ENCODE measurements at regions not wholly inside any gene's neighbourhood (a gene's known extent, or its start where the extent isn't known, plus 50 kb on each side); places are given as distances from the start of the nearest gene placed in this dataset.

DNA sequence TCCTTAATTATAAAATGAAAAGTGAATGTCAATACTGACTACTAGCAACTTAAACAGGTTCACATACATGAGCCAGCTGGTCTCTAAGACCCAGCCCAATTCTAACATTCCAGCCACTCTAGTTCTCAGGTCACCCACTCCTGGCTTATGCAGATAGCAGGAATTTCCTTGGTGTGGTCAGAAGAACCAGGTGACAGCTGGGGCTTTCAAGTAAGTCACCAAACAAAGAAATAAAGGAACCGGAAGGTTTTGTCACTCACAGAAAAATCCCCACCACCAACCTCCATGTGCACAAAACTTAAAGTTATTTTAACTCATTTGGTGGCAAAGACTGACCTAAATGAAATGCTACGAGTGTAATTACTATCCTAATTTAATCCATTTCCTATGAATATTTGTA, 129.6 kb upstream of the CDKN3 start:
- Histone ChIP-seq H3K27me3 (no peaks in the 10 kb centered on the region), H3K27ac (no peak overlapping the region), H3K36me3 (replicated peaks; ENCODE audit: insufficient read depth, low read depth) (no peaks in the 10 kb centered on the region), H3K9me2 (replicated peaks; ENCODE audit: insufficient read depth) (no peaks in the 10 kb centered on the region), H3K4me1 (ENCODE audit: insufficient read depth) (no peaks in the 10 kb centered on the region), H3K4me2 (no peak overlapping the region), H3K4me3 (no peak overlapping the region), H4K20me1 (ENCODE audit: insufficient read depth, poor library complexity, severe bottlenecking) (no peaks in the 10 kb centered on the region), H2AFZ (no peak overlapping the region), H3K79me2 (no peaks in the 10 kb centered on the region), H3K9me3 (ENCODE audit: low read depth) (no peaks in the 10 kb centered on the region)
- TF ChIP-seq EZH2phosphoT487 (IDR thresholded peaks at IDR 0.05; ENCODE audit: low read depth, severe bottlenecking, unreplicated experiment) (no peak), EZH2 (IDR thresholded peaks at IDR 0.05; ENCODE audit: borderline replicate concordance) (no peak), CTCF (IDR thresholded peaks at IDR 0.05; ENCODE audit: poor library complexity) (no peak)
- WGBS (ENCODE audit: low lambda C conversion rate, missing lambda C conversion rate), result 90% methylated on average over 2 of the region's 2 CpGs
- no peak for DNase-seq (ENCODE audit: low spot score)

DNA sequence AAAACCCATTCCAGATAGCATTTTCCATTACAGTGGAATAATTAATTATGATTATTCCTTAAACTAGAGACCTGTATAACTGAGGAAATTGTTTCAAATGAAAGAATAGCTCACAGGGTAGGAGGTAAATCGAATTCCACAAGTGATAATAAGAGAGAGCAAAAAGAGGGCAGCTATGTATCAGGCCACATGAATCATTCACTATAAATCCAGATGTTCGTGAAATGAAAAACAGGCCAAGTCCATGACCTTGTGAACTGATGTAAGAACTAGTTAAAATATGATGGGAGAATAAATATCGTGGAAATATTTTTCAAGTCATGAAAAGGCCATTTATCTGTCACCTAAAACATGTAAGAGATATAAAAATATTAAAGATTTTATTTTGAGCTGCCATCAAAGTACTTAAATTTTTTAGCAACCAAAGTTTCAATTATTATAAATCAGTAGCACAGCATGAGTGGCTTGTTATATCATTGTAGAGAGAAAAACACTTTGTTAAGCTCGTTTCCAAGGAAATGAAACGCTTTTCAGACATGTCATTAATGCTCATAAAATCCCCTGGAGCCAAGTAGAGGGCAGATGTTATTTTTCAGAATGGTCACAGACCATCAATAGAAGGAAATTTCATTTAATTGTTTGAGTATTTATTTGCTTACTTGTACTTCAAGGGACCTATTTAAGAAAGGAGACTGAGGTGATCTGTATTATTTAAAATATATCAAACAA, 120.6 kb upstream of the CDKN3 start:
- Histone ChIP-seq H3K9me3 (ENCODE audit: low read depth) (no peaks in the 10 kb centered on the region), H3K4me3 (no peak overlapping the region), H3K27me3 (no peaks in the 10 kb centered on the region), H3K27ac (no peak overlapping the region), H3K4me1 (ENCODE audit: insufficient read depth) (no peaks in the 10 kb centered on the region), H4K20me1 (ENCODE audit: insufficient read depth, poor library complexity, severe bottlenecking) (no peaks in the 10 kb centered on the region), H2AFZ (no peak overlapping the region), H3K4me2 (no peak overlapping the region), H3K36me3 (replicated peaks; ENCODE audit: insufficient read depth, low read depth) (no peaks in the 10 kb centered on the region), H3K79me2 (no peaks in the 10 kb centered on the region), H3K9me2 (replicated peaks; ENCODE audit: insufficient read depth) (no peaks in the 10 kb centered on the region)
- 53% methylated on average over 5 of the region's 5 CpGs for WGBS (ENCODE audit: low lambda C conversion rate, missing lambda C conversion rate)
- DNase-seq (ENCODE audit: low spot score), result no peak
- TF ChIP-seq EZH2 (IDR thresholded peaks at IDR 0.05; ENCODE audit: borderline replicate concordance) (no peak), EZH2phosphoT487 (IDR thresholded peaks at IDR 0.05; ENCODE audit: low read depth, severe bottlenecking, unreplicated experiment) (no peak), CTCF (IDR thresholded peaks at IDR 0.05; ENCODE audit: poor library complexity) (no peak)

GRCh38 chr14:54278087-54278486, 118.7 kb upstream of the CDKN3 start:
- Histone ChIP-seq H3K4me1 (ENCODE audit: insufficient read depth) (no peaks in the 10 kb centered on the region), H4K20me1 (ENCODE audit: insufficient read depth, poor library complexity, severe bottlenecking) (no peaks in the 10 kb centered on the region), H3K4me2 (no peak overlapping the region), H3K4me3 (no peak overlapping the region), H3K9me2 (replicated peaks; ENCODE audit: insufficient read depth) (no peaks in the 10 kb centered on the region), H3K9me3 (ENCODE audit: low read depth) (no peaks in the 10 kb centered on the region), H3K27me3 (no peaks in the 10 kb centered on the region), H3K36me3 (replicated peaks; ENCODE audit: insufficient read depth, low read depth) (no peaks in the 10 kb centered on the region), H3K27ac (no peak overlapping the region), H2AFZ (no peak overlapping the region), H3K79me2 (no peaks in the 10 kb centered on the region)
- no peak for DNase-seq (ENCODE audit: low spot score)
- TF ChIP-seq CTCF (IDR thresholded peaks at IDR 0.05; ENCODE audit: poor library complexity), result no peak
- TF ChIP-seq EZH2phosphoT487 (IDR thresholded peaks at IDR 0.05; ENCODE audit: low read depth, severe bottlenecking, unreplicated experiment), result no peak
- WGBS (ENCODE audit: low lambda C conversion rate, missing lambda C conversion rate), result 88% methylated on average over 2 of the region's 2 CpGs

Data from hepatocyte (in vitro differentiated cells).